Osteoblast (primary cell): ENCODE measurements at regions not wholly inside any gene's neighbourhood (a gene's known extent, or its start where the extent isn't known, plus 50 kb on each side); places are given as distances from the start of the nearest gene placed in this dataset.
A peak's percentile ranks its signal among the peaks of the same experiment; 100 is the strongest.

ENCODE experiments used
- DNase-seq: peaks from one replicate; pipeline ENCODE4 v3.0.0; 2011; ENCODE audit warnings: low spot score, mixed read lengths; ENCODE audit not compliant: insufficient read length; ENCODE audit errors: missing footprints
- H2AFZ ChIP-seq: 2 replicates; pipeline ENCODE4 v1.6.0; 2011; ENCODE audit warnings: mild to moderate bottlenecking, low read length
- H3K27ac ChIP-seq: 2 replicates; pipeline ENCODE4 v1.5.1; 2011; ENCODE audit warnings: mild to moderate bottlenecking, low read depth, low read length, moderate library complexity
- H3K27me3 ChIP-seq: 2 replicates; pipeline ENCODE4 v1.6.0; 2012; ENCODE audit warnings: mild to moderate bottlenecking, control low read depth, inconsistent platforms, low read length, moderate library complexity; ENCODE audit not compliant: insufficient read depth
- H3K36me3 ChIP-seq: 2 replicates; pipeline ENCODE4 v1.5.1; 2011; ENCODE audit warnings: mild to moderate bottlenecking, low read length, control low read depth, moderate library complexity; ENCODE audit not compliant: insufficient read depth
- H3K4me1 ChIP-seq: 2 replicates; pipeline ENCODE4 v1.5.1; 2011; ENCODE audit warnings: mild to moderate bottlenecking, low read length, control low read depth, moderate library complexity; ENCODE audit not compliant: insufficient read depth
- H3K4me2 ChIP-seq: 2 replicates; pipeline ENCODE4 v1.6.0; 2011; ENCODE audit warnings: mild to moderate bottlenecking, low read length; ENCODE audit not compliant: insufficient read depth
- H3K4me3 ChIP-seq: fragments of 200-600 bp; sonication (generic); 3 replicates; pipeline ENCODE4 v1.5.1; 2012; ENCODE audit warnings: mild to moderate bottlenecking, low read length, inconsistent platforms; ENCODE audit not compliant: insufficient read depth
- H3K79me2 ChIP-seq: 2 replicates; pipeline ENCODE4 v1.6.0; 2012; ENCODE audit warnings: mild to moderate bottlenecking, low read length, control low read depth, inconsistent platforms; ENCODE audit not compliant: insufficient read depth
- H3K9me3 ChIP-seq: 2 replicates; pipeline ENCODE4 v1.5.1; 2011; ENCODE audit warnings: low read depth, low read length, control low read depth
- H4K20me1 ChIP-seq: 2 replicates; pipeline ENCODE4 v1.6.0; 2012; ENCODE audit warnings: mild to moderate bottlenecking, low read length, control low read depth; ENCODE audit not compliant: insufficient read depth
- CTCF ChIP-seq: IDR thresholded peaks from 2 replicates; pipeline ENCODE4 v1.5.1; 2011; ENCODE audit warnings: mild to moderate bottlenecking, low read depth, low read length, moderate library complexity; ENCODE audit errors: extremely low read depth

GRCh38 chr13:99693351-99693750 is 192.1 kb downstream of the TM9SF2 start:
- Histone ChIP-seq H3K27ac (no peak overlapping the region), H3K4me1 (no peaks in the 10 kb centered on the region), H2AFZ (no peak overlapping the region), H3K4me2 (no peak overlapping the region), H3K27me3 (peaks cover 15% of the 10 kb centered on the region), H3K9me3 (no peaks in the 10 kb centered on the region), H3K36me3 (no peaks in the 10 kb centered on the region), H4K20me1 (no peaks in the 10 kb centered on the region), H3K4me3 (no peak overlapping the region), H3K79me2 (no peaks in the 10 kb centered on the region)
- TF ChIP-seq CTCF: no peak
- DNase-seq: peak; percentile 53

- Histone ChIP-seq H3K4me3 (no peak overlapping the region), H3K4me2 (no peak overlapping the region), H3K79me2 (no peaks in the 10 kb centered on the region), H3K27ac (no peak overlapping the region), H2AFZ (no peak overlapping the region), H3K4me1 (no peaks in the 10 kb centered on the region), H3K36me3 (no peaks in the 10 kb centered on the region), H3K9me3 (no peaks in the 10 kb centered on the region), H3K27me3 (peaks cover 15% of the 10 kb centered on the region), H4K20me1 (no peaks in the 10 kb centered on the region)
- no peak for DNase-seq
- TF ChIP-seq CTCF: no peak
Measured at GRCh38 chr13:99692854-99693253, 191.6 kb downstream of the TM9SF2 start.

- Histone ChIP-seq H3K4me3 (no peak overlapping the region), H3K36me3 (no peaks in the 10 kb centered on the region), H3K4me2 (no peak overlapping the region), H4K20me1 (no peaks in the 10 kb centered on the region), H3K27ac (no peak overlapping the region), H2AFZ (no peak overlapping the region), H3K79me2 (no peaks in the 10 kb centered on the region), H3K4me1 (no peaks in the 10 kb centered on the region), H3K27me3 (peaks cover 15% of the 10 kb centered on the region), H3K9me3 (no peaks in the 10 kb centered on the region)
- no peak for TF ChIP-seq CTCF
- DNase-seq: no peak
Measured at GRCh38 chr13:99691552-99691951, 190.3 kb downstream of the TM9SF2 start.

- Histone ChIP-seq H3K27me3 (peaks cover 15% of the 10 kb centered on the region), H3K36me3 (no peaks in the 10 kb centered on the region), H3K9me3 (no peaks in the 10 kb centered on the region), H3K4me3 (no peak overlapping the region), H3K27ac (no peak overlapping the region), H2AFZ (no peak overlapping the region), H3K4me2 (no peak overlapping the region), H3K4me1 (no peaks in the 10 kb centered on the region), H3K79me2 (no peaks in the 10 kb centered on the region), H4K20me1 (no peaks in the 10 kb centered on the region)
- no peak for DNase-seq
- no peak for TF ChIP-seq CTCF
Measured at GRCh38 chr13:99690426-99691174, 189.3 kb downstream of the TM9SF2 start.
